ENCODE measurements at regions not wholly inside any gene's neighbourhood (a gene's known extent, or its start where the extent isn't known, plus 50 kb on each side); places are given as distances from the start of the nearest gene placed in this dataset.

GRCh38 chr11:70490723-70491558 is 92.6 kb downstream of the CTTN start:
- TF ChIP-seq CTCF (IDR thresholded peaks at IDR 0.05) = no peak
- no peaks in the 10 kb centered on the region for H3K36me3 ChIP-seq
- H3K9me3 ChIP-seq = no peaks in the 10 kb centered on the region
- no peaks in the 10 kb centered on the region for H3K27me3 ChIP-seq
- no peak for DNase-seq (ENCODE audit: low spot score)
- H3K4me3 ChIP-seq = no peak overlapping the region
- H3K27ac ChIP-seq = no peak overlapping the region
- no peaks in the 10 kb centered on the region for H3K4me1 ChIP-seq

- H3K9me3 ChIP-seq = no peaks in the 10 kb centered on the region
- no peaks in the 10 kb centered on the region for H3K27me3 ChIP-seq
- TF ChIP-seq CTCF (IDR thresholded peaks at IDR 0.05) = no peak
- no peak for DNase-seq (ENCODE audit: low spot score)
- no peak overlapping the region for H3K27ac ChIP-seq
- H3K4me3 ChIP-seq = no peak overlapping the region
- no peaks in the 10 kb centered on the region for H3K4me1 ChIP-seq
- no peaks in the 10 kb centered on the region for H3K36me3 ChIP-seq
Measured at GRCh38 chr11:70491696-70492472, 93.6 kb downstream of the CTTN start.

GRCh38 chr11:70493089-70493474 is 94.8 kb downstream of the CTTN start:
- no peak for TF ChIP-seq CTCF (IDR thresholded peaks at IDR 0.05)
- Histone ChIP-seq H3K9me3 (no peaks in the 10 kb centered on the region), H3K4me3 (no peak overlapping the region), H3K27me3 (no peaks in the 10 kb centered on the region), H3K4me1 (no peaks in the 10 kb centered on the region), H3K27ac (no peak overlapping the region), H3K36me3 (no peaks in the 10 kb centered on the region)
- no peak for DNase-seq (ENCODE audit: low spot score)

- no peak for DNase-seq (ENCODE audit: low spot score)
- no peak overlapping the region for H3K4me3 ChIP-seq
- TF ChIP-seq CTCF (IDR thresholded peaks at IDR 0.05) = no peak
- H3K9me3 ChIP-seq = no peaks in the 10 kb centered on the region
- no peaks in the 10 kb centered on the region for H3K27me3 ChIP-seq
- no peak overlapping the region for H3K27ac ChIP-seq
- H3K36me3 ChIP-seq = no peaks in the 10 kb centered on the region
- no peaks in the 10 kb centered on the region for H3K4me1 ChIP-seq
Measured at GRCh38 chr11:70493891-70494290, 95.6 kb downstream of the CTTN start.

GRCh38 chr11:70494559-70495350 is 96.4 kb downstream of the CTTN start:
- no peaks in the 10 kb centered on the region for H3K9me3 ChIP-seq
- no peak for DNase-seq (ENCODE audit: low spot score)
- no peaks in the 10 kb centered on the region for H3K27me3 ChIP-seq
- no peak overlapping the region for H3K4me3 ChIP-seq
- no peaks in the 10 kb centered on the region for H3K36me3 ChIP-seq
- TF ChIP-seq CTCF (IDR thresholded peaks at IDR 0.05) = no peak
- H3K4me1 ChIP-seq = no peaks in the 10 kb centered on the region
- no peak overlapping the region for H3K27ac ChIP-seq

Data from right atrium auricular region (tissue), 2 donors.